MV-4-11 (cell line): ENCODE measurements at regions not wholly inside any gene's neighbourhood (a gene's known extent, or its start where the extent isn't known, plus 50 kb on each side); places are given as distances from the start of the nearest gene placed in this dataset.

Experiments
- DNase-seq: peaks from one replicate; lab custom pipeline; 2025; lab: John Stamatoyannopoulos, UW

DNA sequence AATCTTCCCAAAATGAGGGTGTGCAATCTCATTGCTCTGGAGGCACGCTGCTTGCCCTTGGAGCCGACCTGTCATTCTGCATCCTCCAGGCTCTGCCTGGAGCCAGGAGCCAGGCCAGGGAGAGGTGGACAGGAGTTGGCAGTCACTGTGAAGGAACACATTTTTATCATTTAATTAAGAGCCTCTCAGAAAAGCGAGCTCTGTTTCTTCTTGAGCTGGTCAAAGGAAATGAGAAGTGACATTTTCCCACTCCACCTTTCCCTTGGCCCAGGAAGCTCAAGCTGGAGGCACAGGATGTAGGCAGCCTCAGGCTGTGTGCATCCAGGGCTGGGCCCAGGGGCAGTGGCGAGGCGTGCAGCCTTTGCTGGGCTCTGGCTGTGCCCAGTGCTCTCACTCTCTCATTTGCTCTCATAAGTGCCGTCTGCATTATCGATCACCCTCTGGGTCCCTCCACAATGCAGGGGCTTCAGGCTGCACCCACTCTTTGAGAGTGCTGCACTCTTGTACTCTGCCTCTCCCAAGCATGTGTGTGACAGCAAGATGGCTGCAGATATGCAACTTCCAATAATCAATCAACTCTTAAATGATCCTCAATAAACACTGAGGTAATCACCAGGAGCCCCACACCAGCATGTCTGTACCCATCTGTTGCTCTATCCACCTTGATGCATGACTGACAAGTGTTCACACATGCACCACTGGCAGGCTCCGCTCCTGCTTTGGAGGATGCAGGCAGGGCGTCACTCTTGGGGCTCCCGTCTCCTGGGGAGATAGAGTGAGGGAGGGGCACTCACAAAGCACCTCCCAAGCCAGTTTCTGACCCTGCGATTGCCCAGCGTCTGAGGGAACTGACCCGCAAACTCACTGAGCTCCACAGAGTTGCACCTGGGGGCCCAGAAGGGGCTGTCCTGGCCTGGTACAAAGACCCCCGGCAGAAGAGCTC is 171.4 kb downstream of the ZNF248 start:
- no peak for DNase-seq

DNA sequence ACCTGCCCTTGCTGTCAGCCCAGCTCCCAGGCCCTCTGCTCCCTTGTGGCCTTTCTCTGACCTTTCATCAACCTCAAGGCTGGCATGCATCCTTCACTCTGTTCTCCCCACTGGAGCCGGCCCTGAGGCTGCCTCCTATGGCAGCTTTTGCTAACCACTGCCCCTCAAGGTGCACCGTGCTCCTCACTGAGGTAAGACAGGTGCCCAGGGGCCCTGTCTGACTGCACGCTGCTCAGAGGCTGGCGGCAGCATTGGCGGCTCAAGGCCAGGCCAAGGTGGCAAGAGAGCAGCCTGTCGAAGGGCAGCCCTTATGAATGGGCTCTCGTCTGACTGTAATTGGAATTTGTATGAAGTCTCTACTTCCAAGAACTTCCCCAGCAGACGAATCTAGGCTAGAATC is 172.6 kb downstream of the ZNF248 start:
- DNase-seq, result no peak

DNA sequence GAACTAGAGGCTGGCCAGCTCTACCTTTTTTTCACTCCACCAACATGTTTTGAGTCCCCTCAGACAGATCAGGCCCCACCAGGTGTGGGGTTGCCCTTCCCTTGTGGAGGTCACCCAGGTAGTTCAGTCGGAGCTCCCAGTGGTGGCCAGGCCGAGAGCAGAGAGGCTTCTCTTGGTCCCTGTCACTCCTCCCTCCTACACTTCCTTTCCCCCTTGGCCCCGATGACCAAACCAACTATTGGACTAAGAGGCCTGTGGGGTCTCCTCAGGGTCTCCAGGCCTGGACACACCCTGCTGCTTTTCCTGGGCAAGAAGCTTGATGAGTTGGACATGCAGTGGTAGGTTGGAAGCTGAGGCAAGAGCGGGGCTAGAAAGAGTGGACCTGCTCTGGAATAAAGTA is 174.8 kb downstream of the ZNF248 start:
- DNase-seq, result no peak

DNA sequence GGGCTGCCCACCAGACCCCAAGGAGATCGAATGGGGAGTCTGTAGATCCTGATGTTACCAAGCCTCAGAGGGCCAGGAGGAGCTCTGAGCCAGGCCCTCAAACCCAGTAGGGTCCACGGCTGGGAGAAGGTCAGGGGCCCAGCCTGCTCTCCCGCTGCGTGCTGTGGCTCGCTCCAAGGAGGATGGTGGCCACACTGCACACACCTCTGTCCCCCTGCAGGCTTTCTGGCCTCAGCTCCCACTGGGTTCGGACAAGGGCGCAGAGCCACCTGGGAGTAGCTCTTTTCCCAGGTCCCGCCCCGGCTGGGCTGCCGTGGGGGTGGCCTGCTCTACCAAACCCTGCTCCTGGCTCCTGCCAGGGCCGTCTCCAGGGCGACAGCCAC is 175.8 kb downstream of the ZNF248 start:
- no peak for DNase-seq

DNA sequence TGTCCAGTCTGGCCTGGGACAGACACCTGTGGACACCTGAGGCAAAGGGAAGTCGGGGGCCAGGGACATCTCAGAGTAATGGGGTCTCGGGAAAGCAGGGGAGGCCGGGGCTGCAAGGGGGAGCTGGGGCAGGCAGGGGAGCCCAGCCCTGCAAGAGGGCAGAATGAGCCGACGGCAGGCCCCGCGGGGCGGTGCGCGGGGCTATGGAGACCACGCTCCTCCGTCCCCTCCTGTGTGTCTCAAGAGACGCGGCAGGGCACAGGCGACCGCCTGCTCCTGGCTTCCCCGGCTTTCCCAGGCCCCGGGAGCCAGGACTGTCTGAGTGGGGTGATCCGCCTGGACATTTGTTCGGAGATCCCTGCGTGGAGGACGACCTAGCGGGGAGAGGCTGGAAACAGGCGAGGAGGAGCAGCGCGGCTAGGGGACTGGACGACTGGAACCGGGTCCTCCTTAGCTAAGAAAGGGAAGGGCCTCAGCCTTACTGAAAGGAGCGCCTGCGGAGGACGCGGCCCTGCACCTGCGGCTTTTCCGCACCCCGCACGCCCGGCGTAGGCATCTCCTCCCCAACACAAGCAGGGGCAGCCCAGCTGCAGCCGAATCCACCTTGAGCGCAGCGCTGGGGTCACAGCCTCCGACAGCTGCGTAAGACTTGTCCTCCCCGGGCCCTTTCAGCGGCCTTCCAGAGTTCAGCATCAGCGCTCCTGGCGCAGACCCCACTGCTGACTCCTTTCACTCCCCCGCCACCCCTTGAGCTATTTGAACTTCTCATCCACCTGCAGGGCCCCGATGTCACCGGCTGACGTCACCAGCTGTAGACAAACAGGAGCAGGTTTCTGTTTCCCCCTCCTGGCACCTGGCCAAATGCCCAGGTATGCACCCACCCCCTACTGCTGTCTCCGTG is 176.4 kb downstream of the ZNF248 start:
- DNase-seq, result no peak

DNA sequence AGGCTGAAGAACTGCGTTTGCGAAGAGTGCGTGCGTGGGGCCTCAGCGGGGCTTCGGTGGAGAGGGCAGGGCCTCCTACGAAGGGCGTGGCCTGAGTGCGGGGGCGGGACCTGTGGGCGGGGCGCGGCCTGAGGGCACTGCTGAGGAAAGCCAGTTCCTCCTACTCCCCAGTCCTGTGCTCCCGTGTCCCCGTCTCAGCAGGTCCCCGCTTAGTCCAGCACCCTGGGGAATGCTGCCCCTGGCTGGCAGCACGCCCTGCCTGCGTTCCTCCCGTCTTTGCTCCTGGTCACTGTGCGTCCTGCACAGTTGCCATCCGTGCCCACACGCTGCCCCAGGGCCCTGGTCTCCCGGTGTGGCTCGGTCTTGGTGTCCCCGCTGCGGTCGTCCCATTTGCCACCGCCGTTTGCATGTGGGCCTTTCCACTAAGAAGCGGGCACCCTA is 177.1 kb downstream of the ZNF248 start:
- DNase-seq, result no peak

DNA sequence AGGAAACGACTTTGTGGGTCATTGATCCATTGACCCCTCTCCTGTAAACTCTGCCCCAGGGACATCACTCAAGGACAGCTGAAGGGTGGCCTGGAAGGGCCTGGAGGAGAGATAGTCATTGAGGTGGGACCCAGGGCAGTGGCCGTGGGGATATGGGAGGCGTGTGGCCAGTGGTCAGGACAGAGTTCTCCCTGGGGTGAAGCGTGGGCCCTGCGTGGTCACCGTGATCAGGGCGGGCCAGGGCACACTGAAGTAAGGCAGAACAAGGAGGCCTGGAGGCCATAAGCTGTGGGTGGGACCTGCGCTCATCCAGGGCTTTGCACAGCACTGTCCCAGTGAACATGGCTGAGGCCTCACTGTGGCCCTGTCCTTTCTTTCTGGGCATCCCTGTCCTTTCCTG is 177.9 kb downstream of the ZNF248 start:
- DNase-seq, result no peak

DNA sequence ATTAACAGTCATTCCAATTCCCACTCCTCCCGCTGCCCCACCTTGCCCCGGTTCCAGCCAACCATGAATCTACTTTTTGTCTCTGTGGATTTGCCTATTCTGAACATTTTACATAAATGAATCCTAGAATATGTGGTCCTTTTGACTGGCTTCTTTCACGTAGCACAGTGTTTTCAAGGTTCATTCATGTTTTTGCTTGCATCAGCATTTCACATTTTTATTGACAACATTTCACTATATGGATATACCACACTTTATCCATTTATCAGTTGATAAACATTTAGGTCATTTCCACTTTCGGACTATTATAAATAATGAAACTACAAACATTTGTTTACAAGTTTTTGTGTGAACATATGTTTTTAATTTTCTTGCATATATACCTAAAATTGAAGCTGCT is 182.0 kb downstream of the ZNF248 start:
- DNase-seq, result no peak

DNA sequence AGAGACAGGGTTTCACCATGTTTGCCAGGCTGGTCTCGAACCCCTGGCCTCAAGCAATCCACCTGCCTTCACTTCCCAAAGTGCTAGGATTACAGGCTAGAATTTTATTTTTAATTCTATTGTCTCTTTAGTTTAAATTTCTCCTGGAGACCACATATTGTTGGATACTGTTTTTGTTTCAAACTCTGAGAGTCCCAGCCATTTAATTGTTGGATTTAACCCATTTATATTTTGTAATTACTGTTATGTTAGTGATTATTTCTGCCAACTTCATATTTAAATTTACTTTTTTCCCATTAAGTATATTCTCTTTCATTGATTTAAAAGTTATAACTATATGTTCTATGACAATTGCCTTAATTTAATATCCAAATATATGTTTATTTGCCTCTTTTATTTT is 185.6 kb downstream of the ZNF248 start:
- no peak for DNase-seq

DNA sequence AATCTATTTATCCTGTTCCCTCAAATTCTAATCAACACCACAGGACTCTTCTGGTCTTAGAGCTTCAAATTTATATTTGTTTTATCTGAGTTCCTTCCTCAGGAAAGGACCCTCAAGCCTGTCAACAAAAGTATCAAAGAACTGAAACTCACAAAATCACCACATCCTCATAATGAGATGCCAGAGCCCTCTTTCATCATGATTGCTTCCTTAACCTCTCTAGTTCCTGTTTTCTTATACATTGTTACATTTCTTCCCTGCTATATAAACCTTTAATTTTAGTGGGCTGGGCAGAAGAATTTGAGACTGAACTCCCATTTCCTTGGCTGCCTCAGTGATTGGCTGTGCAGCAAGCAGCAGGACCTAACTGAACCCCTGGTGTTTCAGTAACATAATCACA is 189.7 kb downstream of the ZNF248 start:
- DNase-seq, result peak; percentile 95

DNA sequence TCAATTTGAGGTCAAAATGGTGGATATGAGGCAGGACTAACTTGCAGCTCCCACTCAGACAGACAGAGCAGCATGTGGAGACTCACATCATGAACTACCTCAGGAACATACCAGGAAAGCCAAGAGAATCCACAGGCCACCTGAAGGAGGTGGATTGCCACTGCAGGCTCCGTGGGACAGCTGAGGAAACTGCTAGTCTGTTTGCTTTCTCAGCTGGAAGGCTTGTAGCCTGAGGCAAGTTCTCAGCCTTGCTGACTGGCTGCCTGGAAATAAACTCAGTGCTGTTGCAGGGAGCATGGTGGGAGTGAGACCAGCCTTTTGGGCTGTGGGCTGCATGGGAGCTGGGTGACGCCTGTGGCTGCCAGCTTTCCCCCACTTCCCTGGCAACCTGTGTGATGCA is 202.9 kb downstream of the ZNF248 start:
- no peak for DNase-seq

DNA sequence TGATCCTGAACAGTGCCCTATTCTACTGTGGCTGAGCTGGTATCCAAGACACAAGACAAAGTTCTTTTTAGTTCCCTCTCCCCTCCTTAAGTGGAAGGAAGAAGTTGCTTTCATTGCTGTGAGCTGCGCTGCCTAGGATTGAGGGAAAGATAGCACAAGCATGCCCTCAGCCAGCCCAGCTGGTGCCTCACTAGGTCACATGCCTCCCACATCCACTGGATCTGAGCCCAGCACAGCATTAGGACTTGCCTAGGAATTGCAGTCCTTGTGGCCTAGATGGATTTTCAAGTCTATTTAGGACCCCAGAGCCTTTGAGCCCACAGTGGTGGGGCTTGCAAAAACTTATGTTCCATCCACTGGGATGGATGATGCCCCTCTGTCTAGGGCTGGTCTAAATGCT is 214.2 kb downstream of the ZNF248 start:
- DNase-seq, result no peak

DNA sequence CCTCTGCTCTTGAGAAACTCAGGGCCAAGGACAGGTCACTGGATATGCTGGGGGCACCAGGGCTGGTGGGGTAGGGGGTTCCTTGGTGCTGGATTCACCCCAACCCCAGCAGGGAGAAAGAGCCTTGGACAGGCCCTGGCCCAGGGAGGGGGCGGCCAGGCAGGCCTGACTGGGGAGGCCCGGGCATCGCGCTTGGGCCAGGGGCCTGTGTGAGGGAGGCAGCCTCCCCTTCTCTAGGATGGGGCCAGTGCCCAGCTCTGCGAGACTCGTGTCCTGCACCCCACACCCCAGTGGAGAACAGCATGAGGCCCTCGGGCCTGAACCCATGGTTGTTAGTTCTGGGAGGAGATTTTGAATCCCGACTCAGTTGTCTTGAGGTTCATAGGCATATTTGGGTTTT is 217.1 kb downstream of the ZNF248 start:
- no peak for DNase-seq

DNA sequence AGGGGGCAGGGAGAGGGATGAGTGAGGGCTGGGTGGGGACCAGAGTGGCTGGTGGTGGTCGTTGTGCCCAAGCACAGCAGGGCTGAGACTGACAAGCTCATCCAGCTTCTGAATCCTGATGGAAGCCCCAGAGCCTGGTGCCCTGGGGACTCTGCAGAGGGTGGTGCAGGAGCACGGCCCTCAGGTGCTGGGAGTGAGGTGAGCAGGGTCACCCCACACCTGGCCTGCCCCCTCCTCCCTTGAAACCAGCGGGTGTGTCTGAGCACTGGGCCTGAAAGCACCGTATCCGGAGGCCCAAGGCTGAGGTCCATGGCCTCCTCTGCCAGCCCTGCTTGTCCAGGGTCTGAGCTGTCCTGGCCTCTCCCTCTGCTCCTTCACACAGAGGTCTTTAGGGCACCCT is 218.2 kb downstream of the ZNF248 start:
- DNase-seq, result no peak

DNA sequence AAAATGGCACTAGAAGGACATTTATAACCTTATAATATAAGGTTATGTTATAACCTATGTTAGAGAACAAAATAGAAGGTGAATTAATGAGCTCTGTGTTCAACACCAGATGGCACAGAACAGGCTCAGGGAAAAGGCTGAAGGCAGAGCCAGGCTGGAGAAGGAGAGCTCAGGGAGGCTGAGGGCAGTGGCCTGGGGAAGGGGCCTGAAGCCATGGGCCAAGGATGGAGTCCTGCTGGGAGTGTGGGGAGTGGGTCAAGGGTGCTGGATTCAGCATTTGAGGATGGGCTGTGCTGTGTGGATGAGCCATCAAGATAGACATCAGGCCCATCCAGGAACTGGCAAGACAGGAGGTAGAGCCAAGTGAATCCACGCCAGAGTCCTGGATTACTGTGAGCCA is 218.8 kb downstream of the ZNF248 start:
- DNase-seq, result no peak

DNA sequence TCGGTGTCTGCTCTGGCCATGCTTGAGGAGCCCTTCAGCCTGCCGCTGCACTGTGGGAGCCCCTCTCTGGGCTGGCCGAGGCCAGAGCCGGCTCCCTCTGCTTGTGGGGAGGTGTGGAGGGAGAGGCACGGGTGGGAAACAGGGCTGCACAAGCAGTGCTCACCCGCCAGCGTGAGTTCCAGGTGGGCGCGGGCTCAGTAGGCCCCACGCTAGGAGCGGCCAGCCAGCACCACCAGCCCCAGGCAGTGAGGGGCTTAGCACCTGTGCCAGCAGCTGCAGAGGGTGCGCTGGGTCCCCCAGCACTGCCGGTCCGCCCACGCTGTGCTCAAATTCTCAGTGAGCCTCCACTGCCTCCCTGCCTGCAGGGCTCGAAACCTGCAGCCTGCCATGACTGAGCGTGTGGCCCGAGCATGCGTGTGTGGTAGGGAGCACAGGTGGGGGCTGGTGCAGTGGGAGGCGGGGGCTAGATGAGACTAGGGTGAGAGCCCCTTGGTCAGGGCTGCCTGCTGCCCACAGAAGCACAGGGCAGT is 223.0 kb downstream of the ZNF248 start:
- no peak for DNase-seq

DNA sequence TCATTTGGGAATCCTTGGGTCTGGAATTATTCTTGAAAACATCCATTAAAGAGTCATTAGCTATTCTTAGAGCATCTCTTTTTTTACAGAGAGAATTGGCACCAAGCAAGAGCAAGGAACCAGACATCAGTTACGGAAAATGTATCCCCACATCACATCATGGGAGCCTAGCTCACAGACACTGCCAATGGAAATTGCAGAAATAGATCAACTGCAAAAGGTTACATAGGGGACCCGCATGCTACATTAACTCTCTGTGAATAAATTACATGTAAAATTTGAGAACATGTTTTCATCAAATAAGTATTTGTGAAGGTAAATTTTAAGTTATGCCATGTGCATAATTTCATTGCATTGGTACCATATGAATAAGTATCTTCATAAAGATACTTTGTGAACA is 224.8 kb downstream of the ZNF248 start:
- DNase-seq, result no peak

DNA sequence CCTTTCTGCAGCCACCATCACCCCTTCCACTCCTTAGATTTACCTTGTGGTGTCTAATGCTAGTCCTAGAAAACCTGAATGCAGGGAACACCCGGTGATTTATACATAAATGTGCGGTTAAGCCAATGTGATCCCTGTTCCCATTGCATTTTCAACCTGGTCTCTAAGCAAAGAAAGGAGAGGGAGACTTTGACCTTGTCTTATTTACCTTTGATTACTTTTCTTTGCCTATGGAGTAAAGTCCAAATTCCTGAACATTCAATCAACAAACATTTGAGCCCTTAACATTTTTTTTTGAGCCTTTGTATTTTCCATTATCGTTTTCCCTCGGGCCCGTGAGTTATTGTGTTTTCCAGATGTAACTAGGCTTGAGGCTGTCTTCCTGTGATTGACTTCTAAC is 233.9 kb downstream of the ZNF248 start:
- no peak for DNase-seq

DNA sequence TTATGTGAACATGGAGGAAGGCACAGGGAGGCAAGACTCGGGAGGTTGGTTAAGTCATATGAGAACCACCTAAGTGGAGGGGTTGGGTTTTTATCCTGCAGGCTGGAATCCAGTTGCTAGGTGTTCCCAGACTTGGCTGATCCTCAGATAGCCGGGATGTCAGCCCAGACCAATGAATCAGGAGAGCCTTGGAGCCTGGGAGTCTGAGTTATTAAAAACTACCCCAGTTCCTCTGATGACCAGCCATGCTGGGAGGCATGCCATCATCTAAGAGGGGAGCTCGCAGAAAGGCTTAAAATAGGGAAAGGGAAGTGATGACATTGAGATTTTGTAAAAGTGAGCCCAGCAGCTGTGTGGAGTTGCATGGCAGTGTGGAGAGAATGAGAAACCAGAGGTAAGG is 238.1 kb downstream of the ZNF248 start:
- no peak for DNase-seq

DNA sequence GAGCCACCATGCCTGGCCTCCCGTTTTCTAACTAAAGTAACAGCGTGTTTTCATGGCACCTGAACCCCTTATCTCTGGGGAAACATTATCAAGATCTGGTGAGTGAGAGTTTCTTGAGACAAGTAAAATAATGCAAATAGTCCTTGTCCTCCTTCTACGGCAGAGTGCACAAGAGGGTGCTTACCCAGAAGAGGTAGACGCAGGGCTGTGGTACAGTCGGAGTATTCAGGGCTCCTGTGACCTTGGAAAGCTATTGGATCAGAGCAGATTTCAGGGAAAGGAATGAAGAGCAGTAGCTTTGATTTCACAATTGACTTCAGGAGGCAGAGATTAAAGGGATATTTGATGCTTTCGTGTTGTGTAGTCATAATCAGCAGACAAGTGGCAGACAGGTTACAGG is 269.1 kb downstream of the ZNF248 start:
- DNase-seq, result no peak

DNA sequence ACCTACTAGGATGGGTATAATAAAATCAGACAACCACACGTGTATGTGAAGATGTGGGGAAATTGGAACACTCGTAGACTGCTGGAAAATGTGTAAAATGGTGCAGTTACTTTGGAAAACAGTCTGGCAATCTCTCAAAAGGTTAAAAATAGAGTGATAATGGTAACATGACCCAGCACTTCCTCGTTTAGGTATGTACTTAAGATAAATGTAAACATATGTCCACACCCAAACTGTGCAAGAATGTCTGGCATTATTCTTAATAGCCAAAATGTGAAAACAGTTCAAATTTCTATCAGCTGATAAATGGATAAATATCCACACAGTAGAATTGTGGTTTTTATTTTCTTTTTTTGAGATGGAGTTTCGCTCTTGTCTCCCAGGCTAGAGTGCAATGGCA is 272.8 kb downstream of the ZNF248 start:
- DNase-seq, result no peak

DNA sequence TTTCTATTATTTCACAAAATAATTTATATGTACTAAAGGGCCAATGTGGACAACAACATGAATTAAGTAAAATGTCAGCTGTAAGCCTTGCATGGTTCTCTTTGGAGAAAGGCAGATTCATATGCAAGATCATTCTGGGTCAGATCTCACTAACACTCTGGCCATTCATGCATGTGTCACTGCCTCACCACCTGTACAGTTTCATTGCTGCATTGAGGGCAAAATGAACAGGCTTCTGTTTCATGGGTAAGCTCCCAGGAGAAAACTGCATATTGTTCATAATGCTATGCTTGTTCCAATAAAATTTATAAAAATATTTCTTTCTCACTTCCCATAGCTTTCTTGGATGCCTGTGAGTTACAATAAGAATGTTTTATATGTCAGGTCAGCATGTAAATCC is 275.2 kb downstream of the ZNF248 start:
- DNase-seq, result no peak

DNA sequence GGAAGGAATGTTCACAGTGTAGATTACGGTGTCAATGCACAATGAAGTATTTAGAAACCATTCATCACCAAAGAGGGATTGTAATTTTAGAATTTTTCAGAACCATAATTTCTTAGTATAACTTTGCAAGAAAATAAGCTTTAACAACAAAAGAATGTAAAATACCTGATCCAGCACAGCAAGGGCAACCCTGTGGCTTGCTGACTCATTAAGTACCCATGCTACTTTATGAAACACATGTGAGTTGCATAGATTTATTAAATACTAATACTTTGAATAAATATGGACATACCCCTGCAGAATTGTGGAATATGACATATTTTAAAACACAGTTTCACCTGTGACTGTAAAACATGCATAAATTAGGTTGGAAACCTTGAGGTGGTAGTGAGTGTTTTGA is 281.3 kb downstream of the ZNF248 start:
- DNase-seq, result no peak
